PFSK-1 (cell line): ENCODE measurements at regions not wholly inside any gene's neighbourhood (a gene's known extent, or its start where the extent isn't known, plus 50 kb on each side); places are given as distances from the start of the nearest gene placed in this dataset.

Source experiments
- SIN3A ChIP-seq: IDR thresholded peaks from 2 replicates; pipeline ENCODE4 v1.6.1; 2012; ENCODE audit warnings: mild to moderate bottlenecking, low read length, moderate library complexity, borderline replicate concordance; ENCODE audit not compliant: insufficient read depth
- TAF1 ChIP-seq: IDR thresholded peaks from 2 replicates; pipeline ENCODE4 v1.6.1; 2012; ENCODE audit warnings: low read length, control low read depth, borderline replicate concordance; ENCODE audit not compliant: insufficient read depth

- TF ChIP-seq SIN3A = no peak
- TF ChIP-seq TAF1 = no peak
These were observed 830.3 kb upstream of the NXPH2 start for GRCh38 chr2:139610512-139610911.
